ENCODE measurements at regions not wholly inside any gene's neighbourhood (a gene's known extent, or its start where the extent isn't known, plus 50 kb on each side); places are given as distances from the start of the nearest gene placed in this dataset.

- no peak for TF ChIP-seq CTCF (IDR thresholded peaks at IDR 0.05; ENCODE audit: borderline replicate concordance, insufficient read depth, low read depth, low read length)
- H3K4me3 ChIP-seq (ENCODE audit: low read depth, low read length), result no peak overlapping the region
These were observed 96.5 kb upstream of the NCAM1 start for GRCh38 chr11:112864672-112865071.

GRCh38 chr11:112871909-112872500 is 89.2 kb upstream of the NCAM1 start:
- no peak for TF ChIP-seq CTCF (IDR thresholded peaks at IDR 0.05; ENCODE audit: borderline replicate concordance, insufficient read depth, low read depth, low read length)
- H3K4me3 ChIP-seq (ENCODE audit: low read depth, low read length), result no peak overlapping the region

- H3K4me3 ChIP-seq (ENCODE audit: low read depth, low read length), result no peak overlapping the region
- TF ChIP-seq CTCF (IDR thresholded peaks at IDR 0.05; ENCODE audit: borderline replicate concordance, insufficient read depth, low read depth, low read length), result no peak
These were observed 86.2 kb upstream of the NCAM1 start for GRCh38 chr11:112874980-112875379.

GRCh38 chr11:112877581-112877980 is 83.6 kb upstream of the NCAM1 start:
- no peak for TF ChIP-seq CTCF (IDR thresholded peaks at IDR 0.05; ENCODE audit: borderline replicate concordance, insufficient read depth, low read depth, low read length)
- no peak overlapping the region for H3K4me3 ChIP-seq (ENCODE audit: low read depth, low read length)

- TF ChIP-seq CTCF (IDR thresholded peaks at IDR 0.05; ENCODE audit: borderline replicate concordance, insufficient read depth, low read depth, low read length), result no peak
These were observed 83.1 kb upstream of the NCAM1 start for GRCh38 chr11:112878033-112878601.

GRCh38 chr11:112880495-112880894 is 80.7 kb upstream of the NCAM1 start:
- no peak for TF ChIP-seq CTCF (IDR thresholded peaks at IDR 0.05; ENCODE audit: borderline replicate concordance, insufficient read depth, low read depth, low read length)

More at GRCh38 chr11:112878033-112878601, 83.1 kb upstream of the NCAM1 start:
- no peak overlapping the region for H3K4me3 ChIP-seq (ENCODE audit: low read depth, low read length)

GRCh38 chr11:112881461-112881860 is 79.8 kb upstream of the NCAM1 start:
- no peak overlapping the region for H3K4me3 ChIP-seq (ENCODE audit: low read depth, low read length)
- TF ChIP-seq CTCF (IDR thresholded peaks at IDR 0.05; ENCODE audit: borderline replicate concordance, insufficient read depth, low read depth, low read length), result no peak

More at GRCh38 chr11:112880495-112880894, 80.7 kb upstream of the NCAM1 start:
- H3K4me3 ChIP-seq (ENCODE audit: low read depth, low read length), result no peak overlapping the region
